T-helper 2 cell (primary cell): ENCODE measurements at regions not wholly inside any gene's neighbourhood (a gene's known extent, or its start where the extent isn't known, plus 50 kb on each side); places are given as distances from the start of the nearest gene placed in this dataset.
"Not testable (repeated sequence)": the region's sequence is repeated elsewhere in the genome, so short reads cannot be mapped to it uniquely, and the experiment has no call there.

Experiments
- DNase-seq, 5 experiments: peaks; one replicate each; pipeline versions ENCODE4 v3.0.0 to v3.0.0-alpha.2; 2012 to 2022

- no peak for DNase-seq
These were observed 106.9 kb upstream of the BET1 start for GRCh38 chr7:94111009-94111408.

DNA sequence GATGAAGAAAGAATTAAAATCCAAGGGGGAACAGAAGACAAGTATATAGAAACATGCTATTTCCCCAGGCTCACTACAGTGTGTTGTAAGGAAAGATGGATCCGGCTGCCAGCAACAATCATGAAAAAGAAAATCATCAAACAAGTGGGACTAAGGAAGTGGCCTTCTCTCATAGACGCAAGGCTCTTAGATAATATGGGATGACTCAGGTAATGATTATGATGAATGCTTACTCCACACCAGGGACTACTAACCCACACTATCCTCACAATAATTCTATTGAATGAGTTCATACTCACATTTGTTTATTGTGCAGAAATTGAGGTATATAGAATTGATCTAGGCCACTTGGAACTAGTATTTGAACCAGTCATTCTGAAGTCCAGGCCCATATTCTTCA, 111.2 kb upstream of the BET1 start:
- no peak for DNase-seq

DNA sequence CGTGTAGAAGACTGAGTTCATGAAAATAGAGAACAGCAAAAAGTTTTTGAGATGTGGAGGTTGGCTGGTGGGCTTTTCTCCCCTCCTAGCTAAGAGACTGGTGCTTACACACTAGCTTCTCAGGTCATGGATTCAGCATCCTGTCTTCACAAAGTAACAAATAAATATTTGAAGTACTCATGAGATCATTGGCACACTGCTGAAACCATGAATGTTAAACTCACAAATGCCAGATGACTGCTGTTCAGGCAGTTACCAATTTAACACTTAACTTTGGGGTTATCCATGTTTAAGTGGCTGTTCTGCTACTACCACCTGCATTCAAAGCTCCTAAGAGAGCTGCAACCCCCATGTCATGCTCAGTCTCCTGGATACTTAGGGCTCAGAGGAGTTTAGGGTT, 119.0 kb upstream of the BET1 start:
- no peak for DNase-seq

DNA sequence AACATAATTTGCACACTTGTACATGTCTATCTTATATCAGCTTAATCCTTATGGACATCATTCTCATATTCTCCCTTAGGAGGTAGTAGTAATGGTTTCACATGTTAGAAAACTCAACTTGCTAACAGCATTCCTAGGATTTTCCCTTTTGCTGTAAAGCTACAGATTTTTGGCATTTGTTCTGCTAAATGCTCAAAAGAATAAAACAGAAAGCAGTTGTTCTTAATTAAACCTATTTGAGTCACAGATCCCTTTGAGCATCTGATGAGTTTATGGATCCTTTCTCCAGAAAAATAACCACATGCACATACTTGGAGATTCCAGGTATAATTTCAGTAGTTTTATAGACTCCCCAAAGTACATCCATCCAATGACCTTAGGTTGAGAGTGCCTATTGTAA, 122.9 kb upstream of the BET1 start:
- no peak for DNase-seq

GRCh38 chr7:94128072-94128471, 123.9 kb upstream of the BET1 start:
- no peak for DNase-seq

DNA sequence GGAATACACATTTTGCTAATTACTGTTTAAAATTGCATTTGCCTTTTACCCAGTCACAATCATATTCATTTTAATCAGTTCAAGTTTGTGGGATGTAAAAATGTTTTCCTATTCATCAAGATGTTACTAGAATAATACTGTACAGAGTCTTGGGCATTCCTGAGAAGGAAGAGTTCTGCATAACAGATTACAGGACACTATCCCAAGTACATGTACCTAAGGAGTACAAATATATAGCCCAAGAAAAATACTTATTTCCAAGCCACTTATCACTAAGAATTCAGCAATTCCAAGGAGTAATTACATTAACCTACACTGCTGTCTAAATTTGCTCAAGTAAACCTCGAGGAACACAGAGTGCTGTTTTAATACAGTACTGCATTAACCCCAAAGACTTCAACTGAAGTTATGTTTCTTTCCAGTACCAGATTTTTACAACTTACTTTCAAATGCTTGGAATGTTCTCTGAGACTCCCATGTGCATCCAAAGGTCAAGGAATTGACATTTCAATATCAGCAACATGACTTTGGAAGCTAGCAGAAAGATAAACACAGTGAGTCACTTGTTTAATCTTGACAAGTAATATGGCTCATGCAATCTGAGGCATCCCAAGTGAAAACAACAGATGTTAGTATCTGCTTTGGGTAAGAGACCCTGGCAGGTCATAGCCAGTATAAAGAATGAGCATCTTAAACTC, 125.4 kb upstream of the BET1 start:
- no peak for DNase-seq

DNA sequence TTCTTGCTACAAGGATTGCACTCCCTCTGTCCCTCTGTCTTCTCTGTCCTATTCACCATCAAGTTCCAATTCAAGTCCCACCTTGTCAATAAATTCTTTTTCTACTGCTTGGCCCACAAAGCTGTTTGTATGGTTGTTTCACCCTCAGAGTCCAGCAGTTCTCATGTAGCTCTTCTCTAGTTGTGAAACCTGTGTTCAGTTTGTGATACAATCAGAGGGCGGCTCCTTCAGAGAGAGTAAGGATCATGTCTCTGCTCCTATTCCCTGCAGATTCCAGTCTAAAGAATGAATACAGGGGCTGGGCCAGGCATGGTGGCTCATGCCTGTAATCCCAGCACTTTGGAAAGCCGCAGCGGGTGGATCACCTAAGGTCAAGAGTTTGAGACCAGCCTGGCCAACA, 126.6 kb upstream of the BET1 start:
- no peak for DNase-seq

- DNase-seq, result peak in 1 of 5 experiments; percentile 1
These were observed 129.3 kb upstream of the BET1 start for GRCh38 chr7:94133460-94133859.

DNA sequence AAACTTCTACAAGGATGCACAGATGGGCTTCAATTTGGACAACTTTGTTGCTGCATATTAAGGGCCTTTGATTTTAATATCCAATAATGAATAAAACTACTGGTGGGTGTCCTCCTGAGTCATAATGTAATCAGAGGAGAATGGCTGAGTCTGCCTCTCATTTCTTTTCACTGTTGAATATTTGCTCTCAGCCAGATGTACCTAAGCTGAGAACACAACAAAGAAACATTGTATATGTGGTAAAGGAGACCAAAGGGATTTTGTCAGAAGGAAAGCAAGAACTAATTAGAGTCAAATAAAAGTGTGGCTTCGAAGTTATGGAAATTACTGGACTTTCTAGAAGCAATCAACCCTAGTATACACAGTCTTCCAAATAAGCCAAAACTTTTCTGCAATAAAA, 131.0 kb upstream of the BET1 start:
- no peak for DNase-seq

DNA sequence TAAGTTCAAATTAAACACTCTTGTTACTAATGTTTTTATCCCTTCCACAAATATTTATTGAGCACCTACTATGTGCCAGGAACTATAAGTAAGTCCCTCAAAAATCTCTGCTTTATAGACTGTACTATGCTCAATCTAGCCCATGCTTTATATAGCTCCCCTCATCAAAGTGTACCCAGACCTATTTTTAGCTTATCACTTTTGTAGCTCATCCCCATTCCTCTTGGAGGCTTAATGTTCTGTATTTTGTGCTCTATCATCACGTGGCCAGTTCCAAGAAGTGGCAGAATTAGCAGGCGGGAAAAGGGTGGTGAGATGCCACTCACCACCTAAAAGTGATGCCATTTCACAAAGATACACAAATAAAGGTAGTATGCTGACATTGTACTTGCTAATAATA, 138.1 kb upstream of the BET1 start:
- DNase-seq, result no peak

GRCh38 chr7:94145602-94146001, 141.4 kb upstream of the BET1 start:
- no peak for DNase-seq

GRCh38 chr7:94146408-94146807, 142.3 kb upstream of the BET1 start:
- no peak for DNase-seq

DNA sequence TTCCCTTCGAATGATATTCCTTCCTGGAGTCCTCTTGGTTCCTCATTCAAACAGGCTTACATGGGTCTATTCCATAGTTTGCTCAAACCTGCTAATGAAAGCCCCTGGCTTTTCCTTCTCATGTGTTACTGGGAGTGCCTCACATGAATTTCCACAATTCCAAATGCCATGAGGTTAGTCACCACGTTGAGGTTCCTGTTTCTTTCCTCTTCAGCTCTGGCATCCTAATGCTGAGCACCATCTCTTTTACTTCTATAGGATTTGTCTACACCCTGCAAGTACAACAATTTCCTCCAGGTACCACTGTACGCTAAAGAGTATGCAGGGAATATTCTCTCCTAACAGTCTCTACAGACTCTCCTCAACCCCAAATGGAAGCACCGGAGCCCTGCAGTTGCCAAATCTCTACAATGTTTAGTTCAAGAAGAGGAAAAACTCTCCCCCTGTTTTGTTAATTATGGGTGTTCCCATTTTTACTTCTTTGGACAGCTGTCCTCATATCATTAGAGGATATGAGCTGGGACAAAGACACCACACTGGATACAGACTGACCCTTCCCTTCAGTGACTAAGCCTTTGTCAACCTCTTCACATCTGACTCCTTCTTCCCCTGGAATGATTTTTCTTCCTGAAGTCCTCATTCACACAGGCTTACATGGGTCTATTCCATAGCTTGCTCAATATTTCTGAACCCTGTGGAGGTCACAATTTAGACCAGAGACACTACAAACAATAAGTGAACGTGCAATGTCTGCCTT, 145.8 kb upstream of the BET1 start:
- DNase-seq, result no peak

- no peak for DNase-seq
These were observed 150.0 kb upstream of the BET1 start for GRCh38 chr7:94154182-94154581.

GRCh38 chr7:94154858-94155257, 150.7 kb upstream of the BET1 start:
- DNase-seq, result no peak

GRCh38 chr7:94157659-94158306, 153.6 kb upstream of the BET1 start:
- not testable (repeated sequence) for DNase-seq

DNA sequence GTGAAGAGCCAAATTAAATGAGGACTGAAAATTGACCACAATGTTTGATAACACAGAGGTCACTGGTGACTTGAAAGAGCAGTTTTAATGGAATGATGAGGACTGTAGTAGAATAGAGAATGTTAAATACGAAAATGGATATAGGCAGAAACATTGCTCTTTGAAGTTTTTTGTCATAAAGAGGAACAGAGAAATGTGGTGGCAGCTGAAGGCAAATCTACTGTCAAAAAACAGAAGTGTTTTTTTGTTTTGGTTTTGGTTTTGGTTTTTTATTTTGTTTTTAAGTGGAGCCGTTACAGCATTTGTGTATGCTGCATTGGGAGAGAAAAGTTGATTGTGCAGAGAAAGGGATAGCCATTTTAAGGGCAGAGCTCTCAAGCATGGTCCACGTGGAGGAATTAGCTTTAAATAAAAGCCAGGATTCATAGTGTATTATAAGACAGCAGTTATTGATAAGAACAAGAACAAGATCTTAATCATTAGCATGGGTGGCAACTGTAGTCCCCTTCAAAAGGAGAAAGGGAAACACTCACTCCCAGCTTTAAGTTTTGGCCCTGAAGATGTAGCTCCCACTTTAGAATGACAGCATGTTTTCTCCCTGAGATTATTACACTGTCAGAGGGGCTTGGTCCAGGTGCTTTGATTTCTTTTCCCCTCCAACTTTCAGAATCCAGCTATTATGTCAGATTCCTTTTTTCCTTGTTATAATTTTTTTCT, 156.7 kb upstream of the BET1 start:
- DNase-seq, result peak in 1 of 5 experiments; percentile 6

GRCh38 chr7:94161476-94161875, 157.3 kb upstream of the BET1 start:
- no peak for DNase-seq

DNA sequence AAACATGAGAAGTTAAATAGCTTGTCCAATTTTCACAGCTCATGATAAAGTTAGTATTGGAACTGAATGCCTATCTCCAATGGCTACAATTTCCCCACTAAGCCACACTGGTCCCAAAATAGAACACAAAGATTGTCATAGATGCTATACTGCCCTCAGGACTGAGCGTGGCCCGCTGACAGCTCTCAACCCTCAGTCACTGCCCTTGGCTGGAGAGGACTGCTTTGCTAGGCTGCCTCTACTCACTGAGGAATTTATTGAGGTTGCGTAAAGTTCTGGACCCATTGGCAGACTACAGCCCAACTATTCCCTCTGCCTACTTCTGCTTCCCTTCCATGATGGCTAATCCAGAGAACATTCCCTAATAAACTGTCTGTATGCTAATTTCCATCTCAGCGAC, 165.5 kb upstream of the BET1 start:
- no peak for DNase-seq

DNA sequence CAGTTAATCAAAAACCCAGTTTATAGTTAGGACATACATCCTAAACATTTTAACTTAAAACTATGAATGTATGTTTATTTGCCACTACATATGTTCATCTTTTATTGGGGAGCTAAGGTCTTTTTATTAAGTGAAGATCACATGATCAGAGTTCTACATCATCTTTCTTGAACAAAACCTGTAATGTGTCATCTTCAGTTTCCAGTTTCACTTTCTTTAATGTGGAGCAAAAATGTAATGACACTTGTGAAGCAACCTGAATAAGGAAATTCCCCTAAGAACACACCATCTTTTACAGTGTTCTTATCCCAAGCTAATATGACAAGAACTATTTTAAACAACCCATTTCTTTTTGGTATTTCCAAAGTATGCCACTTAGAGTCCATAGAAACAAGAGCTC, 166.7 kb upstream of the BET1 start:
- DNase-seq, result no peak

DNA sequence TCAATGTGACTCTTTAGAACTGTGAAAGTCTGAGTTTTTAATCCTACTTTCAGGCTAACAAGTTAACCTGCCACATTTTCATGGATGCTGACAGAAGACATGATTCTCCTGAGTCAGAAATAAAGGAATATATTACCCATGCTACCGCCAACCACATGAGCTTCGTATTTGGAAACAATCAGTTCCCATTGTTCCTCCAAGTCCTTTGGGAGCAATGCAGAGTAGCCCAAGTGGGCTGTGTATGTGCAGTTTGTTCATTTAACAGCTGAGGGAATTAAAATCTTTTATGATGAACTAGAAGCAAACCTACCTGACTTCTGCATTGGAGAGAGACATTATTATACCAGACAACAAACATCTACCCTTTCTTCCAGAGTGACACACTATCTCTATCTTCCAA, 169.3 kb upstream of the BET1 start:
- no peak for DNase-seq

GRCh38 chr7:94174375-94174774, 170.2 kb upstream of the BET1 start:
- DNase-seq, result no peak

DNA sequence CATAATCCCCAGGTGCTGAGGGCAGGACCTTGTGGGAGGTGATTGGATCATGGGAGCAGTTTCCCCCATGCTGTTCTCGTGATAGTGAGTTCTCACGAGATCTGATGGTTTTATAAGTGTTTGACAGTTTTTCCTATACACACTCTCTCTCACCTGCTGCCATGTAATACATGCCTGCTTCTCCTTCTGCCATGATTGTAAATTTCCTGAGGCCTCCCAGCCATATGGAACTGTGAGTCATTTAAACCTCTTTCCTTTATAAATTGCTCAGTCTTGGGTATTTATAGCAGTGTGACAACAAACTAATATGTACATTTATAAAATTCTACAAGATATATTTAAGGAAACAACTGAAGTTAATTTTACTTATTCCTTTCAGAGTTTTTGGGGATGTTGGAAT, 170.8 kb upstream of the BET1 start:
- no peak for DNase-seq
